GM12878 (cell line): ENCODE measurements at regions not wholly inside any gene's neighbourhood (a gene's known extent, or its start where the extent isn't known, plus 50 kb on each side); places are given as distances from the start of the nearest gene placed in this dataset.
"Not testable (repeated sequence)": the region's sequence is repeated elsewhere in the genome, so short reads cannot be mapped to it uniquely, and the experiment has no call there.

ENCODE experiments used
- CEBPB ChIP-seq, 2 experiments: fragments of 150-350 bp in 1 of 2; IDR thresholded peaks; 2 replicates each; pipeline ENCODE4 v1.6.1; 2012 to 2014; ENCODE audit warnings: low read depth in 2 of 2, low read length in 2 of 2, borderline replicate concordance in 1 of 2, inconsistent platforms in 1 of 2
- EZH2 ChIP-seq: IDR thresholded peaks from 2 replicates; pipeline ENCODE4 v1.6.1; 2012; ENCODE audit warnings: low read depth, mild to moderate bottlenecking, control low read depth, inconsistent platforms, low read length, borderline replicate concordance; ENCODE audit not compliant: control insufficient read depth
- FOXK2 ChIP-seq: fragments of 450-650 bp; IDR thresholded peaks from 2 replicates; pipeline ENCODE4 v1.6.1; 2017; ENCODE audit warnings: mild to moderate bottlenecking, moderate library complexity
- IKZF2 ChIP-seq, 2 experiments: fragments of 450-650 bp; IDR thresholded peaks; 2 replicates each; pipeline ENCODE4 v1.6.1; 2017; ENCODE audit warnings: mild to moderate bottlenecking in 2 of 2, moderate library complexity in 2 of 2
- TAF1 ChIP-seq: IDR thresholded peaks from 2 replicates; pipeline ENCODE4 v1.6.1; 2011; ENCODE audit warnings: mild to moderate bottlenecking, low read depth, low read length, borderline replicate concordance
- YY1 ChIP-seq: IDR thresholded peaks from 2 replicates; pipeline ENCODE4 v1.6.1; 2011; ENCODE audit warnings: low read depth, mild to moderate bottlenecking, low read length
- TF ChIP-seq, protein P1 (sequence below), 3 experiments: IDR thresholded peaks in 2 of 3; conservative IDR thresholded peaks in 1 of 3; 2 replicates each; pipeline ENCODE4 v1.5.1; 2011; ENCODE audit warnings: low read depth in 3 of 3, low read length in 3 of 3, mild to moderate bottlenecking in 3 of 3, control low read depth in 2 of 3, moderate library complexity in 2 of 3, inconsistent platforms in 1 of 3, mixed read lengths in 1 of 3; ENCODE audit not compliant: control insufficient read depth in 2 of 3, insufficient read depth in 1 of 3; ENCODE audit errors: extremely low read depth in 1 of 3
- TF ChIP-seq, protein P2 (sequence below): IDR thresholded peaks from 2 replicates; pipeline ENCODE4 v1.6.1; 2011; ENCODE audit warnings: mild to moderate bottlenecking, low read depth, low read length, moderate library complexity; ENCODE audit not compliant: insufficient replicate concordance
- TF ChIP-seq, protein P3 (sequence below): IDR thresholded peaks from 2 replicates; pipeline ENCODE4 v1.6.1; 2012; ENCODE audit warnings: low read depth, low read length, improper control_type of control experiment
- TF ChIP-seq, protein P4 (sequence below): IDR thresholded peaks from 2 replicates; pipeline ENCODE4 v1.6.1; 2012; ENCODE audit warnings: mild to moderate bottlenecking, low read depth, low read length

DNA sequence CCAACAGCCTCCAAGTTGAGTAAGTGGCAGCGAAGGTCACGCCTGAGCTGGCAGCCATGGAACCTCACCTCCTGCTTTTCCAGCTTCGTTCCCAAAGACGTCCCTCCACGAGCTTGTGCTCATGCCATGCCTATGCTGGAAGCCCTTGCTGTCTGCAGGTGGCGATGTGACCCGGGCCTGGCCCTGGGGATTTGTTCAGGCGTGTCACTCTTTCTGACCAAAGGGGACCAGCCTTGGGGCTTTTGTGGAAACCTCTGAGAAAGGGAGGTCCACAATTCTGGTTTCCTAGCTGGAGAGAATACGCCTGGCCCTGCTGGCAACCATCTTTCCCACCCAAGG lies 183.4 kb downstream of the TRIM43 start:
- TF ChIP-seq, protein P1, sequence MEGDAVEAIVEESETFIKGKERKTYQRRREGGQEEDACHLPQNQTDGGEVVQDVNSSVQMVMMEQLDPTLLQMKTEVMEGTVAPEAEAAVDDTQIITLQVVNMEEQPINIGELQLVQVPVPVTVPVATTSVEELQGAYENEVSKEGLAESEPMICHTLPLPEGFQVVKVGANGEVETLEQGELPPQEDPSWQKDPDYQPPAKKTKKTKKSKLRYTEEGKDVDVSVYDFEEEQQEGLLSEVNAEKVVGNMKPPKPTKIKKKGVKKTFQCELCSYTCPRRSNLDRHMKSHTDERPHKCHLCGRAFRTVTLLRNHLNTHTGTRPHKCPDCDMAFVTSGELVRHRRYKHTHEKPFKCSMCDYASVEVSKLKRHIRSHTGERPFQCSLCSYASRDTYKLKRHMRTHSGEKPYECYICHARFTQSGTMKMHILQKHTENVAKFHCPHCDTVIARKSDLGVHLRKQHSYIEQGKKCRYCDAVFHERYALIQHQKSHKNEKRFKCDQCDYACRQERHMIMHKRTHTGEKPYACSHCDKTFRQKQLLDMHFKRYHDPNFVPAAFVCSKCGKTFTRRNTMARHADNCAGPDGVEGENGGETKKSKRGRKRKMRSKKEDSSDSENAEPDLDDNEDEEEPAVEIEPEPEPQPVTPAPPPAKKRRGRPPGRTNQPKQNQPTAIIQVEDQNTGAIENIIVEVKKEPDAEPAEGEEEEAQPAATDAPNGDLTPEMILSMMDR (IDR thresholded peaks at IDR 0.05 in 2 of 3, conservative IDR thresholded peaks at IDR 0.05 in 1 of 3; ENCODE audit: control insufficient read depth in 2 of 3, extremely low read depth in 1 of 3, insufficient read depth in 1 of 3, low read depth in 3 of 3, low read length in 3 of 3): not testable (repeated sequence)
- not testable (repeated sequence) for TF ChIP-seq TAF1; IKZF2 (IDR thresholded peaks at IDR 0.05); CEBPB (IDR thresholded peaks at IDR 0.05; ENCODE audit: borderline replicate concordance in 1 of 2, low read depth in 2 of 2, low read length in 2 of 2); EZH2; YY1; FOXK2
- TF ChIP-seq, protein P2, sequence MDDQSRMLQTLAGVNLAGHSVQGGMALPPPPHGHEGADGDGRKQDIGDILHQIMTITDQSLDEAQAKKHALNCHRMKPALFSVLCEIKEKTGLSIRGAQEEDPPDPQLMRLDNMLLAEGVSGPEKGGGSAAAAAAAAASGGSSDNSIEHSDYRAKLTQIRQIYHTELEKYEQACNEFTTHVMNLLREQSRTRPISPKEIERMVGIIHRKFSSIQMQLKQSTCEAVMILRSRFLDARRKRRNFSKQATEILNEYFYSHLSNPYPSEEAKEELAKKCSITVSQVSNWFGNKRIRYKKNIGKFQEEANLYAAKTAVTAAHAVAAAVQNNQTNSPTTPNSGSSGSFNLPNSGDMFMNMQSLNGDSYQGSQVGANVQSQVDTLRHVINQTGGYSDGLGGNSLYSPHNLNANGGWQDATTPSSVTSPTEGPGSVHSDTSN: not testable (repeated sequence)
- TF ChIP-seq, protein P3, sequence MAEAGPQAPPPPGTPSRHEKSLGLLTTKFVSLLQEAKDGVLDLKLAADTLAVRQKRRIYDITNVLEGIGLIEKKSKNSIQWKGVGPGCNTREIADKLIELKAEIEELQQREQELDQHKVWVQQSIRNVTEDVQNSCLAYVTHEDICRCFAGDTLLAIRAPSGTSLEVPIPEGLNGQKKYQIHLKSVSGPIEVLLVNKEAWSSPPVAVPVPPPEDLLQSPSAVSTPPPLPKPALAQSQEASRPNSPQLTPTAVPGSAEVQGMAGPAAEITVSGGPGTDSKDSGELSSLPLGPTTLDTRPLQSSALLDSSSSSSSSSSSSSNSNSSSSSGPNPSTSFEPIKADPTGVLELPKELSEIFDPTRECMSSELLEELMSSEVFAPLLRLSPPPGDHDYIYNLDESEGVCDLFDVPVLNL: not testable (repeated sequence)
- TF ChIP-seq, protein P4, sequence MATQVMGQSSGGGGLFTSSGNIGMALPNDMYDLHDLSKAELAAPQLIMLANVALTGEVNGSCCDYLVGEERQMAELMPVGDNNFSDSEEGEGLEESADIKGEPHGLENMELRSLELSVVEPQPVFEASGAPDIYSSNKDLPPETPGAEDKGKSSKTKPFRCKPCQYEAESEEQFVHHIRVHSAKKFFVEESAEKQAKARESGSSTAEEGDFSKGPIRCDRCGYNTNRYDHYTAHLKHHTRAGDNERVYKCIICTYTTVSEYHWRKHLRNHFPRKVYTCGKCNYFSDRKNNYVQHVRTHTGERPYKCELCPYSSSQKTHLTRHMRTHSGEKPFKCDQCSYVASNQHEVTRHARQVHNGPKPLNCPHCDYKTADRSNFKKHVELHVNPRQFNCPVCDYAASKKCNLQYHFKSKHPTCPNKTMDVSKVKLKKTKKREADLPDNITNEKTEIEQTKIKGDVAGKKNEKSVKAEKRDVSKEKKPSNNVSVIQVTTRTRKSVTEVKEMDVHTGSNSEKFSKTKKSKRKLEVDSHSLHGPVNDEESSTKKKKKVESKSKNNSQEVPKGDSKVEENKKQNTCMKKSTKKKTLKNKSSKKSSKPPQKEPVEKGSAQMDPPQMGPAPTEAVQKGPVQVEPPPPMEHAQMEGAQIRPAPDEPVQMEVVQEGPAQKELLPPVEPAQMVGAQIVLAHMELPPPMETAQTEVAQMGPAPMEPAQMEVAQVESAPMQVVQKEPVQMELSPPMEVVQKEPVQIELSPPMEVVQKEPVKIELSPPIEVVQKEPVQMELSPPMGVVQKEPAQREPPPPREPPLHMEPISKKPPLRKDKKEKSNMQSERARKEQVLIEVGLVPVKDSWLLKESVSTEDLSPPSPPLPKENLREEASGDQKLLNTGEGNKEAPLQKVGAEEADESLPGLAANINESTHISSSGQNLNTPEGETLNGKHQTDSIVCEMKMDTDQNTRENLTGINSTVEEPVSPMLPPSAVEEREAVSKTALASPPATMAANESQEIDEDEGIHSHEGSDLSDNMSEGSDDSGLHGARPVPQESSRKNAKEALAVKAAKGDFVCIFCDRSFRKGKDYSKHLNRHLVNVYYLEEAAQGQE: not testable (repeated sequence)
